ENCODE measurements at regions not wholly inside any gene's neighbourhood (a gene's known extent, or its start where the extent isn't known, plus 50 kb on each side); places are given as distances from the start of the nearest gene placed in this dataset.

- H2AFZ ChIP-seq (ENCODE audit: low read depth, low read length, severe bottlenecking), result no peak overlapping the region
- no peaks in the 10 kb centered on the region for H3K36me3 ChIP-seq (ENCODE audit: low read length)
- H3K9me2 ChIP-seq (replicated peaks; ENCODE audit: insufficient read depth, low read length), result no peaks in the 10 kb centered on the region
- no peaks in the 10 kb centered on the region for H3K9me3 ChIP-seq (ENCODE audit: insufficient read depth, low read length)
- no peaks in the 10 kb centered on the region for H3K27me3 ChIP-seq (ENCODE audit: low read length)
- no peaks in the 10 kb centered on the region for H3K79me2 ChIP-seq (ENCODE audit: insufficient read depth, low read length)
- no peaks in the 10 kb centered on the region for H4K20me1 ChIP-seq (ENCODE audit: low read depth, low read length)
- no peak overlapping the region for H3K4me3 ChIP-seq (ENCODE audit: insufficient read depth, low read length, poor library complexity, severe bottlenecking)
- H3K27ac ChIP-seq (ENCODE audit: low read depth, low read length), result no peak overlapping the region
- TF ChIP-seq EZH2phosphoT487 (conservative IDR thresholded peaks at IDR 0.05; ENCODE audit: low read length) (no peak), CTCF (IDR thresholded peaks at IDR 0.05; ENCODE audit: insufficient read depth, low read length, poor library complexity, severe bottlenecking) (peak; percentile 74)
- no peak overlapping the region for H3K4me2 ChIP-seq (ENCODE audit: low read depth, low read length, poor library complexity, severe bottlenecking)
- H3K9ac ChIP-seq (ENCODE audit: low read length), result no peak overlapping the region
- no peaks in the 10 kb centered on the region for H3F3A ChIP-seq (ENCODE audit: insufficient read depth)
Measured at GRCh38 chr1:37323486-37324377, 150.6 kb upstream of the ZC3H12A start.

GRCh38 chr1:37325010-37325409, 149.4 kb upstream of the ZC3H12A start:
- TF ChIP-seq CTCF (IDR thresholded peaks at IDR 0.05; ENCODE audit: insufficient read depth, low read length, poor library complexity, severe bottlenecking), result no peak
- TF ChIP-seq EZH2phosphoT487 (conservative IDR thresholded peaks at IDR 0.05; ENCODE audit: low read length), result no peak
- Histone ChIP-seq H3K4me3 (ENCODE audit: insufficient read depth, low read length, poor library complexity, severe bottlenecking) (no peak overlapping the region), H3K79me2 (ENCODE audit: insufficient read depth, low read length) (no peaks in the 10 kb centered on the region)

GRCh38 chr1:37325509-37326437, 148.6 kb upstream of the ZC3H12A start:
- Histone ChIP-seq H3K9ac (ENCODE audit: low read length) (no peak overlapping the region), H3K4me2 (ENCODE audit: low read depth, low read length, poor library complexity, severe bottlenecking) (no peak overlapping the region), H2AFZ (ENCODE audit: low read depth, low read length, severe bottlenecking) (no peak overlapping the region), H3F3A (ENCODE audit: insufficient read depth) (no peaks in the 10 kb centered on the region), H3K27me3 (ENCODE audit: low read length) (no peaks in the 10 kb centered on the region), H3K27ac (ENCODE audit: low read depth, low read length) (no peak overlapping the region), H3K9me3 (ENCODE audit: insufficient read depth, low read length) (no peaks in the 10 kb centered on the region), H3K9me2 (replicated peaks; ENCODE audit: insufficient read depth, low read length) (no peaks in the 10 kb centered on the region), H3K4me3 (ENCODE audit: insufficient read depth, low read length, poor library complexity, severe bottlenecking) (no peak overlapping the region), H4K20me1 (ENCODE audit: low read depth, low read length) (no peaks in the 10 kb centered on the region), H3K36me3 (ENCODE audit: low read length) (no peaks in the 10 kb centered on the region), H3K79me2 (ENCODE audit: insufficient read depth, low read length) (no peaks in the 10 kb centered on the region)
- TF ChIP-seq EZH2phosphoT487 (conservative IDR thresholded peaks at IDR 0.05; ENCODE audit: low read length), result no peak
- TF ChIP-seq CTCF (IDR thresholded peaks at IDR 0.05; ENCODE audit: insufficient read depth, low read length, poor library complexity, severe bottlenecking), result no peak

More at GRCh38 chr1:37325010-37325409, 149.4 kb upstream of the ZC3H12A start:
- no peaks in the 10 kb centered on the region for H3K9me3 ChIP-seq (ENCODE audit: insufficient read depth, low read length)
- no peak overlapping the region for H3K27ac ChIP-seq (ENCODE audit: low read depth, low read length)
- no peaks in the 10 kb centered on the region for H3K27me3 ChIP-seq (ENCODE audit: low read length)
- no peaks in the 10 kb centered on the region for H4K20me1 ChIP-seq (ENCODE audit: low read depth, low read length)
- no peak overlapping the region for H2AFZ ChIP-seq (ENCODE audit: low read depth, low read length, severe bottlenecking)
- H3K9ac ChIP-seq (ENCODE audit: low read length), result no peak overlapping the region
- H3K36me3 ChIP-seq (ENCODE audit: low read length), result no peaks in the 10 kb centered on the region
- H3K4me2 ChIP-seq (ENCODE audit: low read depth, low read length, poor library complexity, severe bottlenecking), result no peak overlapping the region
- H3K9me2 ChIP-seq (replicated peaks; ENCODE audit: insufficient read depth, low read length), result no peaks in the 10 kb centered on the region
- H3F3A ChIP-seq (ENCODE audit: insufficient read depth), result no peaks in the 10 kb centered on the region

Data from SU-DHL-6 (cell line).